ENCODE measurements at regions not wholly inside any gene's neighbourhood (a gene's known extent, or its start where the extent isn't known, plus 50 kb on each side); places are given as distances from the start of the nearest gene placed in this dataset.

DNA sequence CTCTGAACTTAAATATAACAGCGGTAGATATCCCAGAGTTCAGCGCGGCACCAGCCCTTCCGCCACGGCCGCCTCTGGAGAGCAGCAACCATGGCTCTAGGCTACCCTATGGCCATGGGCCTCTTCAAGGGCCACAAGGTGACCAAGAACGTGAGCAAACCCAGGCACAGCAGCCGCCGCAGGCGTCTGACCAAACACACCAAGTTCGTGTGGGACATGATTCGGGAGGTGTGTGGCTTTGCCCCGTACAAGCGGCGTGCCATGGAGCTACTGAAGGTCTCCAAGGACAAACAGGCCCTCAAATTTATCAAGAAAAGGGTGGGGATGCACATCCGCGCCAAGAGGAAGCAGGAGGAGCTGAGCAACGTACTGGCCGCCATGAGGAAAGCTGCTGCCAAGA is 229.0 kb downstream of the ACTL7B start:
- Histone ChIP-seq H3K27me3 (ENCODE audit: control insufficient read depth in 3 of 3, insufficient read depth in 3 of 3, low read length in 3 of 3) (no peaks in the 10 kb centered on the region), H3K36me3 (ENCODE audit: control insufficient read depth in 3 of 3, insufficient read depth in 3 of 3, low read length in 3 of 3) (no peaks in the 10 kb centered on the region), H3K9ac (ENCODE audit: low read depth in 1 of 3, low read length in 3 of 3) (no peak overlapping the region), H3K27ac (ENCODE audit: low read depth, low read length) (no peak overlapping the region), H3K9me3 (ENCODE audit: control insufficient read depth in 3 of 3, low read length in 3 of 3) (no peaks in the 10 kb centered on the region), H3K4me1 (ENCODE audit: control insufficient read depth in 3 of 3, insufficient read depth in 3 of 3, low read length in 3 of 3) (no peaks in the 10 kb centered on the region), H3K4me3 (ENCODE audit: low read length in 3 of 3) (no peak overlapping the region)

GRCh38 chr9:108621991-108622855 is 233.6 kb downstream of the ACTL7B start:
- H3K4me1 ChIP-seq (ENCODE audit: control insufficient read depth in 3 of 3, insufficient read depth in 3 of 3, low read length in 3 of 3): no peaks in the 10 kb centered on the region
- H3K9ac ChIP-seq (ENCODE audit: low read depth in 1 of 3, low read length in 3 of 3): no peak overlapping the region
- no peak overlapping the region for H3K4me3 ChIP-seq (ENCODE audit: low read length in 3 of 3)
- H3K9me3 ChIP-seq (ENCODE audit: control insufficient read depth in 3 of 3, low read length in 3 of 3): no peaks in the 10 kb centered on the region
- no peak overlapping the region for H3K27ac ChIP-seq (ENCODE audit: low read depth, low read length)
- H3K27me3 ChIP-seq (ENCODE audit: control insufficient read depth in 3 of 3, insufficient read depth in 3 of 3, low read length in 3 of 3): no peaks in the 10 kb centered on the region
- no peaks in the 10 kb centered on the region for H3K36me3 ChIP-seq (ENCODE audit: control insufficient read depth in 3 of 3, insufficient read depth in 3 of 3, low read length in 3 of 3)

- Histone ChIP-seq H3K9ac (ENCODE audit: low read depth in 1 of 3, low read length in 3 of 3) (no peak overlapping the region), H3K36me3 (ENCODE audit: control insufficient read depth in 3 of 3, insufficient read depth in 3 of 3, low read length in 3 of 3) (no peaks in the 10 kb centered on the region), H3K9me3 (ENCODE audit: control insufficient read depth in 3 of 3, low read length in 3 of 3) (no peaks in the 10 kb centered on the region), H3K27ac (ENCODE audit: low read depth, low read length) (no peak overlapping the region), H3K4me1 (ENCODE audit: control insufficient read depth in 3 of 3, insufficient read depth in 3 of 3, low read length in 3 of 3) (no peaks in the 10 kb centered on the region), H3K4me3 (ENCODE audit: low read length in 3 of 3) (no peak overlapping the region), H3K27me3 (ENCODE audit: control insufficient read depth in 3 of 3, insufficient read depth in 3 of 3, low read length in 3 of 3) (no peaks in the 10 kb centered on the region)
Observed at GRCh38 chr9:108620767-108621166, 235.0 kb downstream of the ACTL7B start.

DNA sequence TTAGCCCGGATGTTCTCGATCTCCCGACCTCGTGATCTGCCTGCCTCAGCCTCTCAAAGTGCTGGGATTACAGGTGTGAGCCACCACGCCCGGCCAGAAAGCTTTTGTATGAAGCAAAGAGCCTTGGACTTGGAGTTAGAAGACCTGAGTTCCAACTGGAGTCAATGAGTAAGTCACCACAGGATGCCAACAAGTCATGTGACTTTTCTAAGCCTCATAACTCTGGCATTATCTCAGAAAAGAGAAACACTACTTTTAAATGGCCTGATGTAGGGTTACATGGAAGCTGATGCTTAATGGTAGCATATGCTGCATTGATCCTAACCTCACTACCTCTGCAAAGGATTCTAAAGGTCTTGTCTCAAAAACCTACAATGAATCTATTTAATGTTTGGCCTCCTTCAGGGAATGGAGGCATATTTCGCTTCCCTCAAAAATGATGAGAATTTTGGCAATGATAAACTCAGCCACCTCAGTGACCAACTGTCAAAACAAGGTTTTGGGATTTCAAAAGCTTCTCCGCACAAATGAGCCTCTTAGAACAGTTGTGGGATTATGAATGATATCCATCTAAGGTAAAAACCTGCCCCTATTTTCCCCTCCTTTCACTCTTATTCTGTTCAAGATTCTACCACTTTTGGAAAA is 236.8 kb downstream of the ACTL7B start:
- H3K4me3 ChIP-seq (ENCODE audit: low read length in 3 of 3): no peak overlapping the region
- H3K9me3 ChIP-seq (ENCODE audit: control insufficient read depth in 3 of 3, low read length in 3 of 3): no peaks in the 10 kb centered on the region
- no peak overlapping the region for H3K27ac ChIP-seq (ENCODE audit: low read depth, low read length)
- H3K9ac ChIP-seq (ENCODE audit: low read depth in 1 of 3, low read length in 3 of 3): no peak overlapping the region
- H3K27me3 ChIP-seq (ENCODE audit: control insufficient read depth in 3 of 3, insufficient read depth in 3 of 3, low read length in 3 of 3): no peaks in the 10 kb centered on the region
- no peaks in the 10 kb centered on the region for H3K4me1 ChIP-seq (ENCODE audit: control insufficient read depth in 3 of 3, insufficient read depth in 3 of 3, low read length in 3 of 3)
- H3K36me3 ChIP-seq (ENCODE audit: control insufficient read depth in 3 of 3, insufficient read depth in 3 of 3, low read length in 3 of 3): no peaks in the 10 kb centered on the region

DNA sequence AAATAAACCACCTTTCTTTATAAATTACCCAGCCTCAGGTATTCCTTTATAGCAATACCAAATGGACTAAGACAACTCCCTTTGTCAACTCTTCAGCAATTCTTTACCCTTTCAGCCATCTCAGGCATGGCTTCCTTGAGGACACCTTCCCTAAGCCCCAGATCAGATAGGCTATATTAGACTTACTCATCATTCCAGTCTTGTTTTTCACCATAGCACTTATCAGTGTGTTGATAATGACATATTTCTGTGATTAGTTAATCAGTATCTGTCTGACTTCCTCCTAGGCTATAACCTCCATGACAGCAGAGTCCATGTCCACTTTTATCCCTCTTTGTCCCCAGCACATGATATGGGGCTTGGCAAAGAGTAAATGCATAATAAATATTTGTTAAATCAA is 238.1 kb downstream of the ACTL7B start:
- no peak overlapping the region for H3K27ac ChIP-seq (ENCODE audit: low read depth, low read length)
- H3K4me3 ChIP-seq (ENCODE audit: low read length in 3 of 3): no peak overlapping the region

DNA sequence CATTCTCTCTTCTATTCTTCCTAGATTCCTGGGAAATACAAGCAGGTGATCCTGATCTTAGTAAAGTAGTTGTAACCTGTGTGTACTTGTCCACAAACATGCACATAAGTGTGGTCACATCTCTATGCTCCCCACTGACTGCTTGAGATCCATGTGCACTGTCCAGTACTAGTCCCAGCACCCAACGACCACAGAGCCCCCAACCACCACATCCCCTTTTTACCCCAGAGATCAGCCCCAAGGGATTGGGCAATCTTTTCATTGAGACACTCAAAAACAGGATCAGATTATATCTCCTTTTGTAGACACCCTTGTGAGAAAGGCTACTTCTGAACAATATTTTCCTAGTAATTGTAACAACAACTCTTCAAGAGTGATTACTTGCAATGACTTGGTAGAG is 240.6 kb downstream of the ACTL7B start:
- Histone ChIP-seq H3K4me3 (ENCODE audit: low read length in 3 of 3) (no peak overlapping the region), H3K9ac (ENCODE audit: low read depth in 1 of 3, low read length in 3 of 3) (no peak overlapping the region), H3K36me3 (ENCODE audit: control insufficient read depth in 3 of 3, insufficient read depth in 3 of 3, low read length in 3 of 3) (no peaks in the 10 kb centered on the region), H3K4me1 (ENCODE audit: control insufficient read depth in 3 of 3, insufficient read depth in 3 of 3, low read length in 3 of 3) (no peaks in the 10 kb centered on the region), H3K27ac (ENCODE audit: low read depth, low read length) (no peak overlapping the region), H3K27me3 (ENCODE audit: control insufficient read depth in 3 of 3, insufficient read depth in 3 of 3, low read length in 3 of 3) (no peaks in the 10 kb centered on the region), H3K9me3 (ENCODE audit: control insufficient read depth in 3 of 3, low read length in 3 of 3) (no peaks in the 10 kb centered on the region)

More for the DNA sequence above, 238.1 kb downstream of the ACTL7B start:
- Histone ChIP-seq H3K36me3 (ENCODE audit: control insufficient read depth in 3 of 3, insufficient read depth in 3 of 3, low read length in 3 of 3) (no peaks in the 10 kb centered on the region), H3K27me3 (ENCODE audit: control insufficient read depth in 3 of 3, insufficient read depth in 3 of 3, low read length in 3 of 3) (no peaks in the 10 kb centered on the region), H3K9me3 (ENCODE audit: control insufficient read depth in 3 of 3, low read length in 3 of 3) (no peaks in the 10 kb centered on the region), H3K9ac (ENCODE audit: low read depth in 1 of 3, low read length in 3 of 3) (no peak overlapping the region), H3K4me1 (ENCODE audit: control insufficient read depth in 3 of 3, insufficient read depth in 3 of 3, low read length in 3 of 3) (no peaks in the 10 kb centered on the region)

DNA sequence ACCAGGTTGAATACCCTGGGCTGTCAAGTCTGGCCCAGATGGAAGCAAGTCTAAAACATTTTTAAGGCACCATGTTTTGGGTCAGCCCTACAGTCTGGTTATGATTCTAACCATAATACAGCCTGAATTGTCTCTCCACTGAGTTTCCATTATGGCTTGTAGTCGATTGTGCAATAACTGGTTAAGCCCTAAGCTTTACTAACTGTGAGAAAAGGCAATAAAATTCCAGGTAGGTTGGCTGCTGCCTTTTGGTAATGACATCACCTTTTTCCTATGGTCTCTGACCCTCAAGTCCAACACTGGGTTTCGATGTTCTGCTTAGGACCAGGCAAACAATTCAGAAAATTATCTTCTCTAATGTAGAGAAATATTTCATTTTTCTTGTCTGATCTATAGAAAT is 243.3 kb downstream of the ACTL7B start:
- H3K9ac ChIP-seq (ENCODE audit: low read depth in 1 of 3, low read length in 3 of 3): no peak overlapping the region
- H3K4me1 ChIP-seq (ENCODE audit: control insufficient read depth in 3 of 3, insufficient read depth in 3 of 3, low read length in 3 of 3): no peaks in the 10 kb centered on the region
- H3K9me3 ChIP-seq (ENCODE audit: control insufficient read depth in 3 of 3, low read length in 3 of 3): no peaks in the 10 kb centered on the region
- H3K27me3 ChIP-seq (ENCODE audit: control insufficient read depth in 3 of 3, insufficient read depth in 3 of 3, low read length in 3 of 3): no peaks in the 10 kb centered on the region
- H3K36me3 ChIP-seq (ENCODE audit: control insufficient read depth in 3 of 3, insufficient read depth in 3 of 3, low read length in 3 of 3): no peaks in the 10 kb centered on the region
- no peak overlapping the region for H3K4me3 ChIP-seq (ENCODE audit: low read length in 3 of 3)
- H3K27ac ChIP-seq (ENCODE audit: low read depth, low read length): no peak overlapping the region

- no peak overlapping the region for H3K9ac ChIP-seq (ENCODE audit: low read depth in 1 of 3, low read length in 3 of 3)
- H3K27me3 ChIP-seq (ENCODE audit: control insufficient read depth in 3 of 3, insufficient read depth in 3 of 3, low read length in 3 of 3): no peaks in the 10 kb centered on the region
- H3K4me1 ChIP-seq (ENCODE audit: control insufficient read depth in 3 of 3, insufficient read depth in 3 of 3, low read length in 3 of 3): no peaks in the 10 kb centered on the region
- H3K9me3 ChIP-seq (ENCODE audit: control insufficient read depth in 3 of 3, low read length in 3 of 3): no peaks in the 10 kb centered on the region
- no peak overlapping the region for H3K4me3 ChIP-seq (ENCODE audit: low read length in 3 of 3)
- H3K36me3 ChIP-seq (ENCODE audit: control insufficient read depth in 3 of 3, insufficient read depth in 3 of 3, low read length in 3 of 3): no peaks in the 10 kb centered on the region
- no peak overlapping the region for H3K27ac ChIP-seq (ENCODE audit: low read depth, low read length)
Observed at GRCh38 chr9:108609897-108610253, 245.9 kb downstream of the ACTL7B start.

DNA sequence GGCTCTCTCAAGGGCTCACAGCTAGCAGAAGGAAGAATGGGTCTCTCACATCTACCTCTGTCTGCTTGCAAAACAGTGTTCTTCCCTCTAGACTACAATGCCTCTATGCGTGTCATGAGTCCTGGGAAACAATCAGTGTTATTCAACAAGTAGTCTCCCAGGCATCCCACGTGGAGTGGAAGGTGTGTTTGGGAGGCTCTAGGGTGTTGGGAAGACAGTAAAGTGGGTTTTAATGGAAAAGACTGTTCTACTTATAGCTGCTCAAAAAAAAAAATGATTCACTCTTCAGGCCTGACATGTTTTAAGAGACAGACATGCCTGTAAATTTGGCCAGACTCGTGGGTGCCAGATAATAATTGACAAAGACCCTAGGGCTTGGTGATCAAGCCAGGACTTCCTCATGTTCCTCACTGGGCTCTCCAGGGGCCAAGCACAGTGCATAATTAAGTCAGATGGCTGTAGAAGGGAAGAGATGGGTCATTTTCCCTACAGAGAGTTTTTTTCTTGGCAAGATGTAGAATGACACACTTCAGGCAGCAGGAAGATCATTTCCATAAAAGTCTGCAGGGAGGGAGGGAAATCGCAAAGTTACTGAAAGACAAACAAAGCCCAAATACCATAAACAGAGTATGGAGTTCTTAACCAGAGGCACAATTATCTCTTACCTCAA is 246.4 kb downstream of the ACTL7B start:
- no peaks in the 10 kb centered on the region for H3K4me1 ChIP-seq (ENCODE audit: control insufficient read depth in 3 of 3, insufficient read depth in 3 of 3, low read length in 3 of 3)
- H3K27ac ChIP-seq (ENCODE audit: low read depth, low read length): no peak overlapping the region
- no peaks in the 10 kb centered on the region for H3K9me3 ChIP-seq (ENCODE audit: control insufficient read depth in 3 of 3, low read length in 3 of 3)
- no peaks in the 10 kb centered on the region for H3K27me3 ChIP-seq (ENCODE audit: control insufficient read depth in 3 of 3, insufficient read depth in 3 of 3, low read length in 3 of 3)
- H3K9ac ChIP-seq (ENCODE audit: low read depth in 1 of 3, low read length in 3 of 3): no peak overlapping the region
- H3K4me3 ChIP-seq (ENCODE audit: low read length in 3 of 3): no peak overlapping the region
- H3K36me3 ChIP-seq (ENCODE audit: control insufficient read depth in 3 of 3, insufficient read depth in 3 of 3, low read length in 3 of 3): no peaks in the 10 kb centered on the region

DNA sequence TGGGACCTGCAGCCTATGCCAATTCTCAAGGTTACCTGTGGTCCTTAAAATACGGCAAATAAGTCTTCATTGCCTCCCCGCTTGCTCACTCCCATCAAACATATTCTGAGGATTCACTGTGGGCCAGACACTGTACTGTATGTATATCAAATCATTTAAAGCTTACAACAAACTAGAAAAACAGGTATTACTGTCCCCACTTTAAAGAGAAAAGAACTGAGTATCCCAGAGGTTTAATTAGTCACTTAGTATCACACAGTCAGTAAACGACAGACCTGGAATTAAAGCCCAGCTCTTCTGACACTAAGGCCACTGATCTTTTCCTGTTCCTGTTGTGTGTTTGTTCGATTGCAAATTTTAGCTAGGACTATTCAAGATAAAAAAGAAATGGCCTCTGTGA is 248.2 kb downstream of the ACTL7B start:
- Histone ChIP-seq H3K9ac (ENCODE audit: low read depth in 1 of 3, low read length in 3 of 3) (no peak overlapping the region), H3K9me3 (ENCODE audit: control insufficient read depth in 3 of 3, low read length in 3 of 3) (no peaks in the 10 kb centered on the region), H3K27ac (ENCODE audit: low read depth, low read length) (no peak overlapping the region), H3K27me3 (ENCODE audit: control insufficient read depth in 3 of 3, insufficient read depth in 3 of 3, low read length in 3 of 3) (no peaks in the 10 kb centered on the region), H3K36me3 (ENCODE audit: control insufficient read depth in 3 of 3, insufficient read depth in 3 of 3, low read length in 3 of 3) (no peaks in the 10 kb centered on the region), H3K4me1 (ENCODE audit: control insufficient read depth in 3 of 3, insufficient read depth in 3 of 3, low read length in 3 of 3) (no peaks in the 10 kb centered on the region), H3K4me3 (ENCODE audit: low read length in 3 of 3) (no peak overlapping the region)
